Endothelial cell of umbilical vein (primary cell): ENCODE measurements at regions not wholly inside any gene's neighbourhood (a gene's known extent, or its start where the extent isn't known, plus 50 kb on each side); places are given as distances from the start of the nearest gene placed in this dataset.

ENCODE experiments used
- BruUV-seq: library from RNA; stranded (reverse); fragments of 400-500 nt; replicated peaks from 2 replicates; lab custom pipeline; 2021; lab: Mats Ljungman, UMichigan
- CTCF ChIA-PET: fragments of 300-600, 350-600 bp; sonication (Branson Sonifier 250); formaldehyde crosslinking; loops from one replicate; lab custom pipeline; 2021; ENCODE audit warnings: antibody characterized with exemption, inconsistent platforms; lab: Charles Lee
- POLR2A ChIA-PET: fragments of 300-600, 350-600 bp; sonication (Branson Sonifier 250); formaldehyde crosslinking; loops from one replicate; lab custom pipeline; 2021; ENCODE audit warnings: antibody characterized with exemption, inconsistent platforms; lab: Charles Lee
- DNase-seq: peaks from one replicate; pipeline ENCODE4 v3.0.0-alpha.2; 2011; ENCODE audit warnings: low read depth, low spot score
- FAIRE-seq: peaks from 2 replicates; lab custom pipeline; 2011; peaks lifted over from hg19 to GRCh38; lab: Jason Lieb, UNC
- H2AFZ ChIP-seq: 2 replicates; pipeline ENCODE4 v1.6.0; 2012; ENCODE audit warnings: low read depth, low read length, control low read depth, inconsistent platforms
- H3K27ac ChIP-seq: 2 replicates; pipeline ENCODE4 v1.5.1; 2011; ENCODE audit warnings: low read depth, mild to moderate bottlenecking, control low read depth, low read length, moderate library complexity; ENCODE audit not compliant: insufficient read depth
- H3K27me3 ChIP-seq, 2 experiments: 2 replicates each; pipeline versions ENCODE4 v1.6.0 to v1.6.1; 2011; ENCODE audit warnings: low read length in 2 of 2, mixed read lengths in 1 of 2; ENCODE audit not compliant: control insufficient read depth in 2 of 2, insufficient read depth in 2 of 2
- H3K36me3 ChIP-seq, 2 experiments: 2 replicates in 1 of 2; 3 replicates in 1 of 2; pipeline ENCODE4 v1.5.1; 2011; ENCODE audit warnings: low read length in 2 of 2, mild to moderate bottlenecking in 1 of 2, moderate library complexity in 1 of 2; ENCODE audit not compliant: control insufficient read depth in 2 of 2, insufficient read depth in 2 of 2; ENCODE audit errors: extremely low read depth in 1 of 2
- H3K4me1 ChIP-seq: 3 replicates; pipeline ENCODE4 v1.5.1; 2011; ENCODE audit warnings: mild to moderate bottlenecking, low read length; ENCODE audit not compliant: control insufficient read depth, insufficient read depth; ENCODE audit errors: extremely low read depth
- H3K4me2 ChIP-seq: 2 replicates; pipeline ENCODE4 v1.6.1; 2011; ENCODE audit warnings: low read length, control low read depth, mixed read lengths; ENCODE audit not compliant: insufficient read depth
- H3K4me3 ChIP-seq, 3 experiments: fragments of 200-600 bp in 1 of 3; sonication (generic), shearing (Covaris generic) in 1 of 3; replicated peaks in 1 of 3; 2 replicates each; pipeline ENCODE4 v1.5.1; 2011 to 2016; ENCODE audit warnings: control low read depth in 3 of 3, low read length in 3 of 3, mild to moderate bottlenecking in 2 of 3, inconsistent platforms in 1 of 3, low read depth in 1 of 3, moderate library complexity in 1 of 3; ENCODE audit not compliant: insufficient read depth in 1 of 3
- H3K79me2 ChIP-seq: 2 replicates; pipeline ENCODE4 v1.6.0; 2012; ENCODE audit warnings: low read length, inconsistent platforms; ENCODE audit not compliant: control insufficient read depth, insufficient read depth
- H3K9ac ChIP-seq: replicated peaks from 2 replicates; pipeline ENCODE3; 2011; ENCODE audit warnings: low read length, control low read depth; ENCODE audit not compliant: insufficient read depth; ENCODE audit errors: extremely low read depth
- H3K9me1 ChIP-seq: replicated peaks from 3 replicates; pipeline ENCODE4 v1.6.0; 2011; ENCODE audit warnings: mild to moderate bottlenecking, low read length; ENCODE audit not compliant: control insufficient read depth, insufficient read depth; ENCODE audit errors: extremely low read depth
- H3K9me3 ChIP-seq: replicated peaks from 2 replicates; pipeline ENCODE4 v1.5.1; 2012; ENCODE audit warnings: low read length, inconsistent platforms; ENCODE audit not compliant: control insufficient read depth, insufficient read depth
- H4K20me1 ChIP-seq: replicated peaks from 2 replicates; pipeline ENCODE3; 2011; ENCODE audit warnings: mild to moderate bottlenecking, low read length; ENCODE audit not compliant: control insufficient read depth, insufficient read depth; ENCODE audit errors: extremely low read depth
- EZH2 ChIP-seq: IDR thresholded peaks from 2 replicates; pipeline ENCODE4 v1.6.1; 2012; ENCODE audit warnings: borderline replicate concordance, low read depth, mild to moderate bottlenecking, moderate library complexity, low read length, inconsistent platforms; ENCODE audit not compliant: severe bottlenecking
- FOS ChIP-seq: IDR thresholded peaks from 2 replicates; pipeline ENCODE4 v1.6.1; 2011; ENCODE audit warnings: mild to moderate bottlenecking, low read length, moderate library complexity, borderline replicate concordance; ENCODE audit not compliant: insufficient read depth
- GATA2 ChIP-seq: IDR thresholded peaks from 2 replicates; pipeline ENCODE4 v1.7.0; 2011; ENCODE audit warnings: low read depth, mild to moderate bottlenecking, moderate library complexity, mixed read lengths, low read length; ENCODE audit not compliant: insufficient read length, insufficient read depth
- JUN ChIP-seq: IDR thresholded peaks from 2 replicates; pipeline ENCODE4 v1.6.1; 2011; ENCODE audit warnings: borderline replicate concordance, low read depth; ENCODE audit not compliant: insufficient read length, insufficient read depth
- MYC ChIP-seq: IDR thresholded peaks from one replicate; pipeline ENCODE4 v1.6.1; 2011; ENCODE audit warnings: mild to moderate bottlenecking, low read depth, low read length
- POLR2A ChIP-seq: IDR thresholded peaks from 2 replicates; pipeline ENCODE4 v1.6.1; 2012; ENCODE audit warnings: low read depth, mild to moderate bottlenecking, control low read depth, low read length
- POLR2AphosphoS5 ChIP-seq: IDR thresholded peaks from 2 replicates; pipeline ENCODE4 v1.6.1; 2012; ENCODE audit warnings: low read depth, mild to moderate bottlenecking, control low read depth, low read length, moderate library complexity; ENCODE audit not compliant: insufficient read depth
- dilution Hi-C: fragments of 300-500 bp; cut with MboI; formaldehyde crosslinking; loops from one replicate; pipeline ENCODE4 v1.15.0; 2019; ENCODE audit warnings: low sequenced_read_pairs; ENCODE audit not compliant: extremely low pct_ligation_motif_present
- intact Hi-C: fragments of 100-400 bp; cut with micrococcal nuclease; formaldehyde crosslinking; loops from one replicate; pipeline ENCODE4 v1.10.0; 2022
- TF ChIP-seq, protein P1 (sequence below), 2 donors: IDR thresholded peaks; 1 replicate in 1 of 2; 2 replicates in 1 of 2; pipeline ENCODE4 v1.5.1; 2011; ENCODE audit warnings: low read length in 2 of 2, mild to moderate bottlenecking in 2 of 2, moderate library complexity in 2 of 2, control low read depth in 1 of 2, inconsistent platforms in 1 of 2, low read depth in 1 of 2; ENCODE audit not compliant: insufficient read depth in 1 of 2; ENCODE audit errors: extremely low read depth in 1 of 2
- TF ChIP-seq, protein P2 (sequence below): IDR thresholded peaks from 2 replicates; pipeline ENCODE4 v1.6.1; 2011; ENCODE audit not compliant: insufficient read depth, insufficient read length

DNA sequence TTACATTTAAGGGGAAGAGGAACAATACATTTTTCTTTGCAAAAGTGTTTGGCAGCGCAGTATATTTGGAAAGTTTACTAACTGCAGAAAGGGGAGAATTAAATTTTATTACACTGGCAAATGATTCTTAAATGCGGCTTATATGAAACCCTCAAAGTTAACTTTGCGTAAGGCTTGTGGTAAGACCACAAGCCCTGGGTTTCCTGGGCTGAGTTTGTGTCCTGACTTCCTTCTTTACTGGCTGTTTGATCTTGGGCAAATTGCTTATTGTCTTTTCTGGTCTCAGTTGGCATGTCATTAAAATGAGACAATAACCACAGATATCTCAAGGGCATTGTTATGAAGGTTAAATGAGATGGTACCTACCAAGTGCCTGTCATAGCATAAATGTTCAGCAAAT, 106.8 kb downstream of the GLRX3 start:
- Histone ChIP-seq H3K4me2 (no peak overlapping the region), H3K27ac (no peak overlapping the region), H3K36me3 (no peaks in the 10 kb centered on the region), H3K4me1 (no peaks in the 10 kb centered on the region), H4K20me1 (no peaks in the 10 kb centered on the region), H2AFZ (no peak overlapping the region), H3K27me3 (no peaks in the 10 kb centered on the region), H3K79me2 (no peaks in the 10 kb centered on the region), H3K9ac (no peak overlapping the region), H3K9me3 (no peaks in the 10 kb centered on the region), H3K9me1 (no peaks in the 10 kb centered on the region), H3K4me3 (no peak overlapping the region)
- dilution Hi-C loops (no loop called here), intact Hi-C loops (no loop called here)
- no TSS peak for BruUV-seq
- FAIRE-seq (no peak), DNase-seq (no peak)
- CTCF ChIA-PET = no interaction called here
- POLR2A ChIA-PET = no interaction called here
- TF ChIP-seq MYC = no peak
- no peak for TF ChIP-seq POLR2A
- TF ChIP-seq, protein P1, sequence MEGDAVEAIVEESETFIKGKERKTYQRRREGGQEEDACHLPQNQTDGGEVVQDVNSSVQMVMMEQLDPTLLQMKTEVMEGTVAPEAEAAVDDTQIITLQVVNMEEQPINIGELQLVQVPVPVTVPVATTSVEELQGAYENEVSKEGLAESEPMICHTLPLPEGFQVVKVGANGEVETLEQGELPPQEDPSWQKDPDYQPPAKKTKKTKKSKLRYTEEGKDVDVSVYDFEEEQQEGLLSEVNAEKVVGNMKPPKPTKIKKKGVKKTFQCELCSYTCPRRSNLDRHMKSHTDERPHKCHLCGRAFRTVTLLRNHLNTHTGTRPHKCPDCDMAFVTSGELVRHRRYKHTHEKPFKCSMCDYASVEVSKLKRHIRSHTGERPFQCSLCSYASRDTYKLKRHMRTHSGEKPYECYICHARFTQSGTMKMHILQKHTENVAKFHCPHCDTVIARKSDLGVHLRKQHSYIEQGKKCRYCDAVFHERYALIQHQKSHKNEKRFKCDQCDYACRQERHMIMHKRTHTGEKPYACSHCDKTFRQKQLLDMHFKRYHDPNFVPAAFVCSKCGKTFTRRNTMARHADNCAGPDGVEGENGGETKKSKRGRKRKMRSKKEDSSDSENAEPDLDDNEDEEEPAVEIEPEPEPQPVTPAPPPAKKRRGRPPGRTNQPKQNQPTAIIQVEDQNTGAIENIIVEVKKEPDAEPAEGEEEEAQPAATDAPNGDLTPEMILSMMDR (IDR thresholded peaks at IDR 0.05; ENCODE audit: extremely low read depth in 1 of 2, insufficient read depth in 1 of 2, low read depth in 1 of 2, low read length in 2 of 2) = no peak
- TF ChIP-seq, protein P2, sequence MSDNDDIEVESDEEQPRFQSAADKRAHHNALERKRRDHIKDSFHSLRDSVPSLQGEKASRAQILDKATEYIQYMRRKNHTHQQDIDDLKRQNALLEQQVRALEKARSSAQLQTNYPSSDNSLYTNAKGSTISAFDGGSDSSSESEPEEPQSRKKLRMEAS = no peak
- no peak for TF ChIP-seq POLR2AphosphoS5
- TF ChIP-seq JUN = no peak
- no peak for TF ChIP-seq GATA2
- no peak for TF ChIP-seq FOS
- no peak for TF ChIP-seq EZH2
